HL-60 (cell line): ENCODE measurements at regions not wholly inside any gene's neighbourhood (a gene's known extent, or its start where the extent isn't known, plus 50 kb on each side); places are given as distances from the start of the nearest gene placed in this dataset.

Source experiments
- GABPA ChIP-seq: IDR thresholded peaks from 2 replicates; pipeline ENCODE4 v1.6.1; 2012; ENCODE audit warnings: low read depth
- POLR2AphosphoS5 ChIP-seq: IDR thresholded peaks from 2 replicates; pipeline ENCODE4 v1.6.1; 2012; ENCODE audit warnings: low read depth

DNA sequence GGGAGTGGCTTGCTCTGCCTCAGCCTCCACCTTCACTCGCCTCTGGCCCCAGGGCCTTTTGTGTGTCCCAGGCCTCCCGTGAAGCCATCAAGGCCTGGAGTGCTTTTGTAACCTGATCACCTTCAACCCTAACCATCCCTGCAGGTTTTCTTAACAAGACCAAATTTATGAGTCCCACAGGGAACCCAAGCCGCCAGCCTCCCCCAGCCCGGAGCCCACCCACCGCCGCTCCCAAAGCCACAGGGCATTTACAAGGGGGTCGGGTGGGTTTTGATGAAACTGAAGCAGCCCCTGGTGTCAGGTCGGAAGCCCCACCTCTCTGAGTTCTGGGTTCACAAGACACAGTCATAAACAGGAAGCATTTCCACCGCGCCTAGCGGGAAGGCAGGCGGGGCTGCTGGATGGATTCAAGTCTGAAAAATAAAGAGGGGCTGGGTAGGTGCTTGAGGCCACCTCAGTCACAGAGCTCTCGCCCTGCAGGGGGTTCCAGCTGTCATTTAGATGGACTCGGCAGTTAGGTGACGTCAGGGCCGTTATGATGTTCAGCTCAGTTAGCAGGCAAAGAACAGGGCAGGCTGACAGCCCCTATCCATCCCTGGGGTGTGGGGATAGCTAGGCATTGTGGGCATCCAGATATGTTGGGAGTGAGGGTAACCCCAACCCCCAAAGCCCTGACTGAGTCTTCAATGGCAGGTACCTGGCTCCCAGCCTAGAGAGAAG lies 128.5 kb downstream of the BCOR start:
- TF ChIP-seq GABPA (no peak), POLR2AphosphoS5 (no peak)
